HL-60 (cell line): ENCODE measurements at regions not wholly inside any gene's neighbourhood (a gene's known extent, or its start where the extent isn't known, plus 50 kb on each side); places are given as distances from the start of the nearest gene placed in this dataset.

Experiments used
- DNase-seq, 2 experiments: peaks; one replicate each; pipeline ENCODE4 v3.0.0-alpha.2; 2010 to 2020; ENCODE audit warnings: low read depth in 1 of 2, low spot score in 1 of 2
- H3K27ac ChIP-seq: fragments of 250-450 bp; sonication (Bioruptor Pico); replicated peaks from 2 replicates; pipeline ENCODE4 v1.5.1; 2020; ENCODE audit warnings: mild to moderate bottlenecking, moderate library complexity
- H3K27me3 ChIP-seq: fragments of 250-450 bp; sonication (Bioruptor Pico); 2 replicates; pipeline ENCODE4 v1.5.1; 2021; ENCODE audit warnings: mild to moderate bottlenecking, moderate library complexity; ENCODE audit not compliant: insufficient read depth, poor library complexity, severe bottlenecking
- H3K4me3 ChIP-seq: replicated peaks from 2 replicates; pipeline ENCODE4 v1.5.1; 2011; ENCODE audit warnings: mild to moderate bottlenecking, control low read depth, low read length; ENCODE audit not compliant: insufficient read depth
- GABPA ChIP-seq: IDR thresholded peaks from 2 replicates; pipeline ENCODE4 v1.6.1; 2012; ENCODE audit warnings: low read depth
- POLR2AphosphoS5 ChIP-seq: IDR thresholded peaks from 2 replicates; pipeline ENCODE4 v1.6.1; 2012; ENCODE audit warnings: low read depth
- SPI1 ChIP-seq: IDR thresholded peaks from 2 replicates; pipeline ENCODE4 v1.6.1; 2012; ENCODE audit warnings: low read depth, mild to moderate bottlenecking, borderline replicate concordance
- TF ChIP-seq, protein P1 (sequence below): IDR thresholded peaks from one replicate; pipeline ENCODE4 v1.5.1; 2011; ENCODE audit warnings: low read length, control low read depth, inconsistent platforms; ENCODE audit not compliant: insufficient read depth
- TF ChIP-seq, protein P2 (sequence below): IDR thresholded peaks from 2 replicates; pipeline ENCODE4 v1.6.1; 2012; ENCODE audit warnings: low read depth; ENCODE audit not compliant: insufficient replicate concordance

DNA sequence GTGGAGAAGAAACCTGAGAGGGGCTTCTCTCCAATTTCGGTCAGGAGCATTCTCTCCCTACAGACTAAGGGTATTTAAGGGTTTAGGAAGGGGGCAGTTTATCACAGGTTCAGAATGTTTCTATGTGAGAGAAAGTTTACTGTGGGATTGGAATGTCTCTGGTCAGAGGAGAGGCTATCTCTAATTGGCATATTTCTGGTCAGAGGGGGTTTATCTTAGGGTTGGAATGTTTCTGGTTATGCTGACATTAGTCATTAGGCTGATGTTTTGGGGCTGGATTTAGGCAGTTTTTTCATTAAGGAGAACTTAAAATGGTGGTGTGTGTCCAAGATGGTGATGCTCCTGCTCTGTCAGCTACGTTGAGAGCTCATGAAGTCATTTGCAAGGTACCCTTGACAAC lies 758.0 kb downstream of the TYW1 start:
- Histone ChIP-seq H3K27me3 (no peaks in the 10 kb centered on the region), H3K4me3 (no peak overlapping the region), H3K27ac (no peak overlapping the region)
- TF ChIP-seq SPI1 = no peak
- TF ChIP-seq, protein P1, sequence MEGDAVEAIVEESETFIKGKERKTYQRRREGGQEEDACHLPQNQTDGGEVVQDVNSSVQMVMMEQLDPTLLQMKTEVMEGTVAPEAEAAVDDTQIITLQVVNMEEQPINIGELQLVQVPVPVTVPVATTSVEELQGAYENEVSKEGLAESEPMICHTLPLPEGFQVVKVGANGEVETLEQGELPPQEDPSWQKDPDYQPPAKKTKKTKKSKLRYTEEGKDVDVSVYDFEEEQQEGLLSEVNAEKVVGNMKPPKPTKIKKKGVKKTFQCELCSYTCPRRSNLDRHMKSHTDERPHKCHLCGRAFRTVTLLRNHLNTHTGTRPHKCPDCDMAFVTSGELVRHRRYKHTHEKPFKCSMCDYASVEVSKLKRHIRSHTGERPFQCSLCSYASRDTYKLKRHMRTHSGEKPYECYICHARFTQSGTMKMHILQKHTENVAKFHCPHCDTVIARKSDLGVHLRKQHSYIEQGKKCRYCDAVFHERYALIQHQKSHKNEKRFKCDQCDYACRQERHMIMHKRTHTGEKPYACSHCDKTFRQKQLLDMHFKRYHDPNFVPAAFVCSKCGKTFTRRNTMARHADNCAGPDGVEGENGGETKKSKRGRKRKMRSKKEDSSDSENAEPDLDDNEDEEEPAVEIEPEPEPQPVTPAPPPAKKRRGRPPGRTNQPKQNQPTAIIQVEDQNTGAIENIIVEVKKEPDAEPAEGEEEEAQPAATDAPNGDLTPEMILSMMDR = no peak
- TF ChIP-seq, protein P2, sequence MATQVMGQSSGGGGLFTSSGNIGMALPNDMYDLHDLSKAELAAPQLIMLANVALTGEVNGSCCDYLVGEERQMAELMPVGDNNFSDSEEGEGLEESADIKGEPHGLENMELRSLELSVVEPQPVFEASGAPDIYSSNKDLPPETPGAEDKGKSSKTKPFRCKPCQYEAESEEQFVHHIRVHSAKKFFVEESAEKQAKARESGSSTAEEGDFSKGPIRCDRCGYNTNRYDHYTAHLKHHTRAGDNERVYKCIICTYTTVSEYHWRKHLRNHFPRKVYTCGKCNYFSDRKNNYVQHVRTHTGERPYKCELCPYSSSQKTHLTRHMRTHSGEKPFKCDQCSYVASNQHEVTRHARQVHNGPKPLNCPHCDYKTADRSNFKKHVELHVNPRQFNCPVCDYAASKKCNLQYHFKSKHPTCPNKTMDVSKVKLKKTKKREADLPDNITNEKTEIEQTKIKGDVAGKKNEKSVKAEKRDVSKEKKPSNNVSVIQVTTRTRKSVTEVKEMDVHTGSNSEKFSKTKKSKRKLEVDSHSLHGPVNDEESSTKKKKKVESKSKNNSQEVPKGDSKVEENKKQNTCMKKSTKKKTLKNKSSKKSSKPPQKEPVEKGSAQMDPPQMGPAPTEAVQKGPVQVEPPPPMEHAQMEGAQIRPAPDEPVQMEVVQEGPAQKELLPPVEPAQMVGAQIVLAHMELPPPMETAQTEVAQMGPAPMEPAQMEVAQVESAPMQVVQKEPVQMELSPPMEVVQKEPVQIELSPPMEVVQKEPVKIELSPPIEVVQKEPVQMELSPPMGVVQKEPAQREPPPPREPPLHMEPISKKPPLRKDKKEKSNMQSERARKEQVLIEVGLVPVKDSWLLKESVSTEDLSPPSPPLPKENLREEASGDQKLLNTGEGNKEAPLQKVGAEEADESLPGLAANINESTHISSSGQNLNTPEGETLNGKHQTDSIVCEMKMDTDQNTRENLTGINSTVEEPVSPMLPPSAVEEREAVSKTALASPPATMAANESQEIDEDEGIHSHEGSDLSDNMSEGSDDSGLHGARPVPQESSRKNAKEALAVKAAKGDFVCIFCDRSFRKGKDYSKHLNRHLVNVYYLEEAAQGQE = no peak
- no peak for TF ChIP-seq POLR2AphosphoS5
- TF ChIP-seq GABPA = no peak
- no peak for DNase-seq

DNA sequence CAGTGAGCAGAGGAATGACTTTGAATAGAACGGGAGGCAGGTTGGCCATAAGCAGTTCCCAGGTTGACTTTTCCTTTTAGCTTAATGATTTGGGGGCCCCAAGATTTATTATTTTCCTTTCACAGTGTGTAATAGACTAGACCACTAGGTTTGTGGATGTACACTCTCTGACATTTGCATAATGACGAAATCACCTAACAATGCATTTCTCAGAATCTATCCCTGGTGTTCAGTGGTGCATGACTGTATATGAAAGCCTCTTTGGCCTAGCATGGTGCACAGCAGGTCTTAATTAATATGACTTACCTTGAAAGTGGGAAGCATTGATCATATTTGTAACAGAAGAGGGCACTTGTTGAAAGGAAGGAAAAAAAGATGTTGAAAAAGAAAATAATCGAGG lies 761.9 kb downstream of the TYW1 start:
- TF ChIP-seq, protein P2 = no peak
- TF ChIP-seq GABPA (no peak), SPI1 (no peak), POLR2AphosphoS5 (no peak)
- TF ChIP-seq, protein P1 = no peak
- H3K4me3 ChIP-seq = no peak overlapping the region
- no peak overlapping the region for H3K27ac ChIP-seq
- no peak for DNase-seq
- no peaks in the 10 kb centered on the region for H3K27me3 ChIP-seq

DNA sequence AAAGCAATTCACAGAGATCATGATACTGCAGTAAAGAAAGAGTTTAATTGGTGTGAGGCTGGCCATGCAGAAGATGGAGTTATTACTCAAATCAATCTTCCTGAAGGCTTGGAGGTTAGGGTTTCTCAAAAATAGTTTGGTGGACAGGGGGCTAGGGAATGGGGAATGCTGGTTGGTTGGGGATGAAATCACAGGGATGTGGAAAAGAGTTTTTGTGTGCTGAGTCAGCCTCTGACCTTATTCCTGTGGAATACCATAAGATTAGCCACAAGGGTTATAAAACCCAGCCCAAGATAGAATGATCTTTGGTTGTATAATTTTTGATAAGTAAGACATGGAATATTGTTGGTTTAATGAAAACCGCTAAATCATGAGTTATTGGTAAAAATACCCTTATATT lies 764.3 kb downstream of the TYW1 start:
- DNase-seq = no peak
- TF ChIP-seq GABPA (no peak), SPI1 (no peak), POLR2AphosphoS5 (no peak)
- TF ChIP-seq, protein P2 = no peak
- TF ChIP-seq, protein P1 = no peak

More for the DNA sequence above, 764.3 kb downstream of the TYW1 start:
- H3K27ac ChIP-seq = no peak overlapping the region
- no peaks in the 10 kb centered on the region for H3K27me3 ChIP-seq
- H3K4me3 ChIP-seq = no peak overlapping the region
